ENCODE measurements at regions not wholly inside any gene's neighbourhood (a gene's known extent, or its start where the extent isn't known, plus 50 kb on each side); places are given as distances from the start of the nearest gene placed in this dataset.

DNA sequence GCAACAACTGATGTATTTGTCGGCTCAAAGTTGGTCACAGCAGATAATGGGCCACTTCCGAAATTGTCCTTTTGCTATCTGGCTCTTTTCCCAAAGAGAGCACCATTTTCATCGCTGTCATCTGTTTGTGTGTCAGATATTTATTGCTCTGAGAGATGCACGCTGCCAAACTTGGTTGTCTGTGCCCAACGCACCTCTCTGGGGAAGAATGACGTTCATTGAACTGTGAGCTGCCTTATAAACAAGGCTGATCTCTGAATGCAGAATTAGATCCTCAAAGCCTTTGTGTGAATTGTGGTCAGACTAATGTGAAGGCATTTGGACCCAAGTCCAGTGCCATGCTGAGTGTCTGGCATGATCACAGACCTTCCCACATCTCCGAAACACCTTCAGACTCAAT is 174.7 kb upstream of the LYZL1 start:
- Histone ChIP-seq H3K27me3 (replicated peaks; ENCODE audit: insufficient read depth) (no peaks in the 10 kb centered on the region), H3K9me3 (no peaks in the 10 kb centered on the region), H3K4me3 (no peak overlapping the region), H3K27ac (no peak overlapping the region), H3K36me3 (no peaks in the 10 kb centered on the region), H3K4me1 (replicated peaks) (no peaks in the 10 kb centered on the region)
- 80% methylated on average over 7 of the region's 7 CpGs for WGBS
- intact Hi-C loops (cut with DNase I) = no loop called here
- TF ChIP-seq CTCF (IDR thresholded peaks at IDR 0.05) (no peak), POLR2A (IDR thresholded peaks at IDR 0.05) (no peak), POLR2AphosphoS5 (IDR thresholded peaks at IDR 0.05) (no peak)
- DNase-seq (ENCODE audit: low spot score) = no peak

GRCh38 chr10:29117781-29118180 is 171.1 kb upstream of the LYZL1 start:
- TF ChIP-seq CTCF (IDR thresholded peaks at IDR 0.05) (no peak), POLR2AphosphoS5 (IDR thresholded peaks at IDR 0.05) (no peak), POLR2A (IDR thresholded peaks at IDR 0.05) (no peak)
- no peak overlapping the region for H3K4me3 ChIP-seq
- H3K4me1 ChIP-seq (replicated peaks) = no peaks in the 10 kb centered on the region
- H3K36me3 ChIP-seq = no peaks in the 10 kb centered on the region
- intact Hi-C loops (cut with DNase I) = no loop called here
- DNase-seq (ENCODE audit: low spot score) = no peak
- no peaks in the 10 kb centered on the region for H3K27me3 ChIP-seq (replicated peaks; ENCODE audit: insufficient read depth)
- H3K27ac ChIP-seq = no peak overlapping the region
- H3K9me3 ChIP-seq = no peaks in the 10 kb centered on the region

DNA sequence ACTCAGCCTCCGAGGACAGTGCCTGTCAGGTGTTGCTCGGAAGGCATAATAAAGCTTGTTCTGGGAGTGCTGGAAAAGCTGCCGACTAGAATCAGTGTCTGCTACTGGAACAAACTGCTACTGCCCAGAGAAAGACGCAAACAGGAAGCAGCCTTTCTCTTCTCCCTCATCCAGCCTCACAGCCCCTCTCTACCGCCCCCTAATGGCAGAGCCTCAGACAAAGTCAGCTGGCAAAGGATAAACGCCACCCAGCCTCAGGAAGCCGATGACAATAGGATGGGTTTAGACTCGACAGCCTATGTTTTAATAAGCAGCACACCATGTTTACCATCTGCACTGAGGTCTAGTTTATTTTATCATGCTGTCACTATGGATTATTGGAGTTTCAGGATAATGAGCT is 169.5 kb upstream of the LYZL1 start:
- DNase-seq (ENCODE audit: low spot score) = no peak
- no peaks in the 10 kb centered on the region for H3K4me1 ChIP-seq (replicated peaks)
- 52% methylated on average over 8 of the region's 8 CpGs for WGBS
- H3K27me3 ChIP-seq (replicated peaks; ENCODE audit: insufficient read depth) = no peaks in the 10 kb centered on the region
- H3K9me3 ChIP-seq = no peaks in the 10 kb centered on the region
- TF ChIP-seq POLR2AphosphoS5 (IDR thresholded peaks at IDR 0.05) = no peak
- TF ChIP-seq CTCF (IDR thresholded peaks at IDR 0.05) = peak in 3 of 4 experiments; percentile 25 to 43 (median 28)
- TF ChIP-seq POLR2A (IDR thresholded peaks at IDR 0.05) = no peak
- H3K4me3 ChIP-seq = no peak overlapping the region
- no peak overlapping the region for H3K27ac ChIP-seq
- intact Hi-C loops (cut with DNase I) = no loop called here
- H3K36me3 ChIP-seq = no peaks in the 10 kb centered on the region

DNA sequence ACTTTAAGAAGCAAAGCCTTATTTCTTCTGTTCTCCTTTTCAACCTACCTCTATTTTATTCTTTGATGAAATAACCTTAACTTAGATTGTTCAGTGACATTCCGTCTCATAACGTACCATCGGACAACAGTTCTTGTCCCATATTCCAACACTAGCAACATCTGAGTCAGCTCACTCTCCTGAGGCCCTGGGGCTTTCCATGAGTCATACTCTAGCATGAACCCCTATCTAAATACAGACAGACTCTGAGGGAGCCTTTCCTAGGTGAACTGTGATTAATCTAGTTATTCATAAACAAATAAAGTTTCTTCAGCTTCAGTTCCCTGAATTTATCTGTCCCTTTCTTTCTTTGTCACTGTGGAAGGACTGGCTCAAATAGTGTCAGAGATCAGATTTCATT is 168.7 kb upstream of the LYZL1 start:
- Histone ChIP-seq H3K27ac (no peak overlapping the region), H3K4me3 (no peak overlapping the region), H3K9me3 (no peaks in the 10 kb centered on the region), H3K27me3 (replicated peaks; ENCODE audit: insufficient read depth) (no peaks in the 10 kb centered on the region), H3K4me1 (replicated peaks) (no peaks in the 10 kb centered on the region), H3K36me3 (no peaks in the 10 kb centered on the region)
- DNase-seq (ENCODE audit: low spot score) = no peak
- no peak for TF ChIP-seq POLR2A (IDR thresholded peaks at IDR 0.05)
- no peak for TF ChIP-seq CTCF (IDR thresholded peaks at IDR 0.05)
- TF ChIP-seq POLR2AphosphoS5 (IDR thresholded peaks at IDR 0.05) = no peak
- 70% methylated on average over 3 of the region's 3 CpGs for WGBS
- intact Hi-C loops (cut with DNase I) = loop anchor here (10.0 kb wide), 1 partner anchor 185 kb away; no protein-coding TSS in a partner anchor

- Histone ChIP-seq H3K9me3 (no peaks in the 10 kb centered on the region), H3K27me3 (replicated peaks; ENCODE audit: insufficient read depth) (no peaks in the 10 kb centered on the region), H3K4me3 (no peak overlapping the region), H3K27ac (no peak overlapping the region), H3K4me1 (replicated peaks) (no peaks in the 10 kb centered on the region), H3K36me3 (no peaks in the 10 kb centered on the region)
- no peak for DNase-seq (ENCODE audit: low spot score)
- intact Hi-C loops (cut with DNase I) = loop anchor here (5.0 to 10.0 kb wide), 2 partner anchors 180 to 448 kb away; partner anchors contain the start of gene BAMBI
- WGBS = 71% methylated on average over 6 of the region's 6 CpGs
- TF ChIP-seq POLR2A (IDR thresholded peaks at IDR 0.05) = no peak
- TF ChIP-seq POLR2AphosphoS5 (IDR thresholded peaks at IDR 0.05) = peak; percentile 8
- no peak for TF ChIP-seq CTCF (IDR thresholded peaks at IDR 0.05)
These were observed 164.0 kb upstream of the LYZL1 start for GRCh38 chr10:29124864-29125263.
